Nephron (organoid): ENCODE measurements at regions not wholly inside any gene's neighbourhood (a gene's known extent, or its start where the extent isn't known, plus 50 kb on each side); places are given as distances from the start of the nearest gene placed in this dataset.

Source experiments
- H3K27ac Mint-ChIP-seq, 3 experiments: 2 replicates each; pipeline ENCODE4 v1.8.0; 2020; ENCODE audit warnings: mixed read lengths in 3 of 3, mild to moderate bottlenecking in 2 of 3, moderate library complexity in 1 of 3
- H3K27me3 Mint-ChIP-seq: 2 replicates; pipeline ENCODE4 v1.8.0; 2021; ENCODE audit warnings: low read depth, mild to moderate bottlenecking, moderate library complexity, mixed read lengths
- H3K36me3 Mint-ChIP-seq: 2 replicates; pipeline ENCODE4 v1.8.0; 2020; ENCODE audit warnings: low read depth, mixed read lengths
- H3K4me1 Mint-ChIP-seq: 2 replicates; pipeline ENCODE4 v1.8.0; 2020; ENCODE audit warnings: mixed read lengths
- H3K4me3 Mint-ChIP-seq, 3 experiments: 2 replicates each; pipeline ENCODE4 v1.8.0; 2020; ENCODE audit warnings: mild to moderate bottlenecking in 3 of 3, mixed read lengths in 3 of 3, moderate library complexity in 2 of 3
- H3K9me3 Mint-ChIP-seq: 2 replicates; pipeline ENCODE4 v1.8.0; 2020; ENCODE audit warnings: mixed read lengths
- TF ChIP-seq, protein P1 (sequence below), 3 experiments: fragments of 200-600 bp; sonication (generic); IDR thresholded peaks; one replicate each; pipeline ENCODE4 v1.5.0; 2021; ENCODE audit warnings: antibody characterized with exemption in 3 of 3; ENCODE audit not compliant: unreplicated experiment in 3 of 3

DNA sequence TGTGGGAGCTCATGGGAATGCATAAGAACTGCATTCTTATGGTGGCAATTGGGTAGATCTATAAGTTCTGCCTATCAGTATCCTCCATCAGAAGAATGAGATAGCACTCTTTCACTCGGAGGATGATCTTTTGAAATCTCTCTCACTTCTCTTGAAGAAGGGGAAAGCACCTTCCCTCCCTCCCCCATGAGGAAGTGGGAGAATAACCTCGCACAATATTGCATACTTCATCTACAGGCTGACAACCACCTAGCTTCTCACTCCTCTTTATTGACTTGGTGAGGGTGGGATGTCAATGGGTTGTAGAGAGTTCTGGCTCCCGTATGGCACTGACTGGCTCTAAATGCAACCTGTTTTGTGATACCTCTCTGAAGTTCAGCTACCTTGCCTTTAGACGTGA, 146.7 kb upstream of the SPOCK3 start:
- no peak overlapping the region for H3K4me3 Mint-ChIP-seq
- no peaks in the 10 kb centered on the region for H3K36me3 Mint-ChIP-seq
- H3K9me3 Mint-ChIP-seq, result no peaks in the 10 kb centered on the region
- TF ChIP-seq, protein P1, sequence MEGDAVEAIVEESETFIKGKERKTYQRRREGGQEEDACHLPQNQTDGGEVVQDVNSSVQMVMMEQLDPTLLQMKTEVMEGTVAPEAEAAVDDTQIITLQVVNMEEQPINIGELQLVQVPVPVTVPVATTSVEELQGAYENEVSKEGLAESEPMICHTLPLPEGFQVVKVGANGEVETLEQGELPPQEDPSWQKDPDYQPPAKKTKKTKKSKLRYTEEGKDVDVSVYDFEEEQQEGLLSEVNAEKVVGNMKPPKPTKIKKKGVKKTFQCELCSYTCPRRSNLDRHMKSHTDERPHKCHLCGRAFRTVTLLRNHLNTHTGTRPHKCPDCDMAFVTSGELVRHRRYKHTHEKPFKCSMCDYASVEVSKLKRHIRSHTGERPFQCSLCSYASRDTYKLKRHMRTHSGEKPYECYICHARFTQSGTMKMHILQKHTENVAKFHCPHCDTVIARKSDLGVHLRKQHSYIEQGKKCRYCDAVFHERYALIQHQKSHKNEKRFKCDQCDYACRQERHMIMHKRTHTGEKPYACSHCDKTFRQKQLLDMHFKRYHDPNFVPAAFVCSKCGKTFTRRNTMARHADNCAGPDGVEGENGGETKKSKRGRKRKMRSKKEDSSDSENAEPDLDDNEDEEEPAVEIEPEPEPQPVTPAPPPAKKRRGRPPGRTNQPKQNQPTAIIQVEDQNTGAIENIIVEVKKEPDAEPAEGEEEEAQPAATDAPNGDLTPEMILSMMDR (IDR thresholded peaks at IDR 0.05; ENCODE audit: unreplicated experiment in 3 of 3), result no peak
- H3K4me1 Mint-ChIP-seq, result no peaks in the 10 kb centered on the region
- H3K27me3 Mint-ChIP-seq, result no peaks in the 10 kb centered on the region
- H3K27ac Mint-ChIP-seq, result no peak overlapping the region

DNA sequence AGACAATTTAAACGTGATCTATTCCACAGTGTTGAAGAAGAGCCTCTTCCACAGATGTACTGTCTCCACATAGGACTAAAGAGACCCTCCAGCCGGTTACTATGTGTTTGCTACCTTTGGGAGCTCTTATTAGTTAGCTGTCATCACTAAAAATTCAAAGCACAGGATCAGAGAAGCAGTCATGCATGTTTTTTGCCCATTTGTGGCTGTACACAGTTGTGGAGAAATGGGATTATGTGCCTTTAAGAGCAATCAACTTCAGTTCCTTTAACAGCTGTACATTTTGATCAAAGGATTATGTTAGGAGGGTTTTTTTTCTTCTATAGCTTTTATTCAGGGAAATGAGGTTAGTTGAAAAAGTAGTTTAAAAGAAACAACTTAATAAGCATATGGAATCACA, 149.0 kb upstream of the SPOCK3 start:
- no peaks in the 10 kb centered on the region for H3K9me3 Mint-ChIP-seq
- H3K27ac Mint-ChIP-seq, result peak overlapping the region in 1 of 3 experiments; percentile 0
- TF ChIP-seq, protein P1 (IDR thresholded peaks at IDR 0.05; ENCODE audit: unreplicated experiment in 3 of 3), result no peak
- H3K4me3 Mint-ChIP-seq, result no peak overlapping the region
- H3K36me3 Mint-ChIP-seq, result no peaks in the 10 kb centered on the region
- no peaks in the 10 kb centered on the region for H3K27me3 Mint-ChIP-seq
- H3K4me1 Mint-ChIP-seq, result no peaks in the 10 kb centered on the region

DNA sequence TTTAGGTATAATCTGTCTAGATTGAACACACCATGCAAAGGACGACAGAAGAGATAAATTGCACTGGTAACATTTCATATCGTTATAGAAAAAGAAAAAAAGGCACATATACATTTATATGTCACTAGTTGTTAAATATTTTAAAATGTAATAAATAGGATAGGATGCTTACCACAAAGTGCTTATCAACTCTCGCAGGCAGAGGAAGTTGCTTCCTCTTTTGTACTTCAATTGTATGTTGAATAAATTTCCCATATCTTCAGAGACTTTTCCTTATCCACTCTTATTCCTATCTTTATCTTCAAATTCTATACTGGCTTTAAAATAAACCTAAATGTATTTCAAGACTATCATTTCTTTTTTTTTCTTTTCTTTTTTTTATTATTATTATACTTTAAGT, 163.3 kb upstream of the SPOCK3 start:
- H3K9me3 Mint-ChIP-seq, result peaks cover 6% of the 10 kb centered on the region
- no peaks in the 10 kb centered on the region for H3K36me3 Mint-ChIP-seq
- no peak overlapping the region for H3K27ac Mint-ChIP-seq
- no peaks in the 10 kb centered on the region for H3K27me3 Mint-ChIP-seq
- TF ChIP-seq, protein P1 (IDR thresholded peaks at IDR 0.05; ENCODE audit: unreplicated experiment in 3 of 3), result no peak
- H3K4me1 Mint-ChIP-seq, result no peaks in the 10 kb centered on the region
- H3K4me3 Mint-ChIP-seq, result no peak overlapping the region

GRCh38 chr4:167399201-167399600, 164.9 kb upstream of the SPOCK3 start:
- Mint-ChIP-seq H3K4me3 (no peak overlapping the region), H3K4me1 (no peaks in the 10 kb centered on the region), H3K27ac (no peak overlapping the region), H3K9me3 (peaks cover 6% of the 10 kb centered on the region), H3K36me3 (no peaks in the 10 kb centered on the region), H3K27me3 (no peaks in the 10 kb centered on the region)
- TF ChIP-seq, protein P1 (IDR thresholded peaks at IDR 0.05; ENCODE audit: unreplicated experiment in 3 of 3), result no peak

DNA sequence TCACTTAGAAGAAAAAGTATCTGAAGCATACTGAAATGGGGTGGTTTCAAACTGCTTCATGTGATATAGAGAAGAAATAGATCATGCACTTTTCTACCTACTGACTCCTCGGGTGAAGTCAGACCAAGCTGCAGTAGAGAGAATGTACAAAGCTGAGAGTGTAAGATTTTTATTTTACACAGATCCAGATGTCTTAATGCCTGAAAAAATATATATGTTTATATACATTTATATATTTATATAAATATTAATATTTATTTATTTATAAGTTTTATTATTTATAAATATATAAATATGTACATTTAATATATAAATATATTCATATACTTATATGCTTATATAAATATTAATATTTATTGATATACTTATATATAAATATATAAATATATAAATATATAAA, 171.9 kb upstream of the SPOCK3 start:
- Mint-ChIP-seq H3K27ac (no peak overlapping the region), H3K9me3 (no peaks in the 10 kb centered on the region), H3K36me3 (no peaks in the 10 kb centered on the region), H3K27me3 (no peaks in the 10 kb centered on the region), H3K4me1 (no peaks in the 10 kb centered on the region), H3K4me3 (no peak overlapping the region)
- TF ChIP-seq, protein P1 (IDR thresholded peaks at IDR 0.05; ENCODE audit: unreplicated experiment in 3 of 3), result no peak

GRCh38 chr4:167415461-167415860, 181.2 kb upstream of the SPOCK3 start:
- Mint-ChIP-seq H3K27ac (no peak overlapping the region), H3K9me3 (no peaks in the 10 kb centered on the region), H3K27me3 (no peaks in the 10 kb centered on the region), H3K4me3 (no peak overlapping the region), H3K36me3 (no peaks in the 10 kb centered on the region), H3K4me1 (no peaks in the 10 kb centered on the region)
- TF ChIP-seq, protein P1 (IDR thresholded peaks at IDR 0.05; ENCODE audit: unreplicated experiment in 3 of 3), result no peak
